ENCODE measurements at regions not wholly inside any gene's neighbourhood (a gene's known extent, or its start where the extent isn't known, plus 50 kb on each side); places are given as distances from the start of the nearest gene placed in this dataset.

DNA sequence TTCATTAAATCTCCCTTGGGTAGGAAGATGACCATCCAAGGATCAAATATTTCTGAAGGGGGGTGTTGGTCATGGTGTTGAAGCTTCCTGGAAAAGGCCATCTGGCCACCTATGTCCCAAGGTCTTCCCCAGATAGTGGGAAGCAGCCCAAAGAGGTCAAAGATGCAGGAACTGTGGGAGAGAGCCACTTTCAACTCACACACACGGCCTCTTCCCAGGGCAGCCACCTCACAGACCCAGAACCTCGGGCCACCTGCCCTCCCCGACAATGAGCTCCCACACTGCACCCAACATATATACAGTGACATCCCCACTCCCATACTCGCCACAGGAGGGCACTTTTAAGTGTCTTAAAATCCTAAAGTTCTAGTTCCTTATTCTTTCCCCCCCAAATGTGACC lies 164.5 kb upstream of the ETV3 start:
- TF ChIP-seq, protein P1, sequence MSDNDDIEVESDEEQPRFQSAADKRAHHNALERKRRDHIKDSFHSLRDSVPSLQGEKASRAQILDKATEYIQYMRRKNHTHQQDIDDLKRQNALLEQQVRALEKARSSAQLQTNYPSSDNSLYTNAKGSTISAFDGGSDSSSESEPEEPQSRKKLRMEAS (IDR thresholded peaks at IDR 0.05; ENCODE audit: low read depth): no peak
- TF ChIP-seq GATA2 (CRISPR knock-in tag; IDR thresholded peaks at IDR 0.05) (no peak), JUND (IDR thresholded peaks at IDR 0.05) (no peak), EZH2phosphoT487 (IDR thresholded peaks at IDR 0.05; ENCODE audit: borderline replicate concordance, low read depth) (no peak)

Data from SK-N-SH (cell line).